WTC11 (cell line): ENCODE measurements at regions not wholly inside any gene's neighbourhood (a gene's known extent, or its start where the extent isn't known, plus 50 kb on each side); places are given as distances from the start of the nearest gene placed in this dataset.

Experiments used
- CREM ChIP-seq: sonication (generic); formaldehyde crosslinking; IDR thresholded peaks from 2 replicates; pipeline ENCODE4 v1.8.1; 2022; ENCODE audit warnings: mild to moderate bottlenecking, missing genetic modification reagents, moderate library complexity
- CTCF ChIP-seq: fragments of 200-600 bp; IDR thresholded peaks from 2 replicates; pipeline ENCODE4 v1.8.0; 2022; ENCODE audit warnings: antibody characterized with exemption
- GRHL2 ChIP-seq: fragments of 250-450 bp; sonication (Bioruptor Pico); IDR thresholded peaks from 2 replicates; pipeline ENCODE4 v1.8.0; 2022; ENCODE audit warnings: mild to moderate bottlenecking, moderate library complexity; ENCODE audit not compliant: insufficient replicate concordance, severe bottlenecking
- JAZF1 ChIP-seq: fragments of 250-450 bp; sonication (Bioruptor Pico); IDR thresholded peaks from 2 replicates; pipeline ENCODE4 v1.9.0; 2021; ENCODE audit warnings: moderate library complexity, mild to moderate bottlenecking, inconsistent platforms
- NFYB ChIP-seq: sonication (generic); formaldehyde crosslinking; conservative IDR thresholded peaks from 2 replicates; pipeline ENCODE4 v1.8.0; 2022; ENCODE audit warnings: low read depth, missing genetic modification reagents
- ZBTB43 ChIP-seq: sonication (generic); formaldehyde crosslinking; IDR thresholded peaks from 2 replicates; pipeline ENCODE4 v1.8.1; 2023; ENCODE audit warnings: mild to moderate bottlenecking, missing genetic modification reagents
- ZNF121 ChIP-seq: sonication (generic); formaldehyde crosslinking; IDR thresholded peaks from 2 replicates; pipeline ENCODE4 v1.8.0; 2023; ENCODE audit warnings: missing genetic modification reagents

- no peak for TF ChIP-seq CTCF
- no peak for TF ChIP-seq CREM (CRISPR knock-in tag)
- TF ChIP-seq NFYB (CRISPR knock-in tag), result no peak
- TF ChIP-seq ZNF121 (CRISPR knock-in tag), result no peak
- no peak for TF ChIP-seq GRHL2 (CRISPR knock-in tag)
- no peak for TF ChIP-seq ZBTB43 (CRISPR knock-in tag)
- TF ChIP-seq JAZF1 (CRISPR knock-in tag), result no peak
These were observed 126.0 kb downstream of the ZFP36L2 start for GRCh38 chr2:43100362-43100882.
